AG20443 (cell line): ENCODE measurements at regions not wholly inside any gene's neighbourhood (a gene's known extent, or its start where the extent isn't known, plus 50 kb on each side); places are given as distances from the start of the nearest gene placed in this dataset.
A peak's percentile ranks its signal among the peaks of the same experiment; 100 is the strongest.

ENCODE experiments used
- DNase-seq: peaks from one replicate; pipeline ENCODE4 v3.0.0; 2012; ENCODE audit warnings: low spot score, mixed read lengths

DNA sequence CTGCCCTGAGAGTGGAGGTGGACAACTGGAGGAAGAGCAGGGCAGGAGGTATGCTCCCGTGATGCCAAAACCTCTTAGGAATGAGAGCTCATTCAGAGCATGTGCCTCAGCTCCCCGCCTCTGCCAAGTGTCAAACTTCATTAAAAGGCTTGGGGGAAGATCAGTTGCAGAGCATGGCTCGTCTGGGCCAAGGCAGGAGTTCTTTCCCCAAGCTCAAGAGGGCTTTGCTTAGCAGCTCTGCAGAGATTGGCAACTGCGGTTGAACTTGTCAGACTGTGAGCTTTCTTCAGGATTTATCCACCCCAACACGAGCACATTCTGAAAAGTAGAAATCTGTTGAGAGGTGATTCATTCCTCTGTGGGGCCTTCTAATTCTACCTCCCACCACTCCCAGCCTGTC is 248.1 kb downstream of the HS3ST3A1 start:
- peak; percentile 31 for DNase-seq

GRCh38 chr17:13352747-13353415 is 248.8 kb downstream of the HS3ST3A1 start:
- no peak for DNase-seq

GRCh38 chr17:13351046-13351445 is 250.7 kb downstream of the HS3ST3A1 start:
- DNase-seq = peak; percentile 44

DNA sequence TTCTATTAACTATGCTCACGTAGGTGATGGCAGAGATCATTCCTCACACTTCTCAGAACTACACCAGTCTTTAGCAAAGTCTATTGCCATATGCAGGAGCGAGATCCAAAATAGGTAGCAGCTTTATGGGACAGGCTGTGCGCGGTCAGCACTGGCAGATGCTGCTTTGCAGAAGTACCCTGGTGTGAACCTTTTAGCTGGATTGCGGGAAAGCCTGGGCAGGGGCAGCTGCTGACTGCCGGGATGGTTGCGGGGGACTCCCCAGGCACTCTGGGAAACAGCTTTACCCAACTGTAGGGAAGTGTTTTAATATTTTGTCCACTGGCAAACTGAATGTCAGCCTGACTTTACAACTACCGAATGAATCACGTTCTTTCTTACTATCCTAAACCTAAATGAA is 251.3 kb downstream of the HS3ST3A1 start:
- DNase-seq = no peak

DNA sequence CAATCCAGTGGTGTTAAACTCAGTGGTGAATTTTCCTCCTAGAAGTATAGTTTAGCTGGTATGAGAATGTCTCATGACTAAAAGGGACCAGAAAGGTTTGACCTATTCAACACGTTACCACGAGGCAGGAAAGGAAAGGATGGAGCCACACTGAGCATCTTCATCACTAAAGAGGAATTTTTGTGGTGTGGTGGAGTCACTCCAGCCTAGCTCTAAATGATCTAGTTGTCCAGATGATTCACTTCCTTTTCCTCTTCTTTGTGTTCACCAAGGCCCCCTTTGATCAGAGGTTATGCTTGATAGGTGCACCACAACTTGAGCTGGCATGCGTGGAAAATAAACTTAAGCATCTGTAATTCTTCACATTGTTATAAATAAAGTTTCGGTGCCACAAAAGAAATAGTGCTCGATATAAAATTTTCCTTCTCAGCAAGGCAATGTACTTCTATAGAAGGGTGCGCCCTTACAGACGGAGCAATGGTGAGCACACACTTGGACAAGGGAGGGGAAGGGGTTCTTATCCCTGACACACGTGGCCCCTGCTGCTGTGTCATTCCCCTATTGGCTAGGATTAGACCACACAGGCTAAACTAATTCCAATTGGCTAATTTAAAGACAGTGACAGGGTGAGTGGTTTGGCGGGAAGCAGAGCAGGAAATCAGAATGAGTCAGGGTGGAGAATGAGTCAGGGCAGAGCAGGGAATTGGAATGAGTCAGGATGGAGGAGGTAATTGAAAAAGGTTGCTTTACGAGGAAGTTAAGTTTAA is 254.6 kb downstream of the HS3ST3A1 start:
- DNase-seq = peak; percentile 63

GRCh38 chr17:13346592-13346991 is 255.1 kb downstream of the HS3ST3A1 start:
- DNase-seq = no peak

- DNase-seq = peak; percentile 79
These were observed 255.6 kb downstream of the HS3ST3A1 start for GRCh38 chr17:13346081-13346533.

- no peak for DNase-seq
These were observed 263.3 kb downstream of the HS3ST3A1 start for GRCh38 chr17:13338421-13338820.

DNA sequence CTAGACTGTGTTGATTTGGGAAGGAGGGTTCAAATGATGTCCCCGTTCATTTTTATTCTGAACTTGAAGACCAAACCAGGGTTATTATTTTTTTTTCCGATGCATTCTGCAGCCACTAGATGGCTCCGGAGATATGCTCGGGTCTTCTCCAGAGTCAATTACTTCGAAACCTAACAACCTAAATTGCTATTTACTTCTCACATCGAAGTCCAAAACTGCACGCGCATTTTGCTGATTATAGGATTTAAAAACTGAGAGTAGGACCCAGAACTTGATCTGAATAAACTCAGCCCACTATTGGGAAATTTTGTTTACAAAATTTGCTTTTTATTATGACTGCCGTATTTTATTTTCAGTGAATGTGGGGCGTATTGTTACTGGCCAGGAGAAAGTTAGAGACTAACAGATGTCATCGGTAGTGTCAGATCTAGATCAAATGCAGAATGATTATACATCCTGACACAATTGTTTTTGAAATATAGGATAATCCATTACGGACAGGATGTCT is 263.8 kb downstream of the HS3ST3A1 start:
- peak; percentile 66 for DNase-seq

DNA sequence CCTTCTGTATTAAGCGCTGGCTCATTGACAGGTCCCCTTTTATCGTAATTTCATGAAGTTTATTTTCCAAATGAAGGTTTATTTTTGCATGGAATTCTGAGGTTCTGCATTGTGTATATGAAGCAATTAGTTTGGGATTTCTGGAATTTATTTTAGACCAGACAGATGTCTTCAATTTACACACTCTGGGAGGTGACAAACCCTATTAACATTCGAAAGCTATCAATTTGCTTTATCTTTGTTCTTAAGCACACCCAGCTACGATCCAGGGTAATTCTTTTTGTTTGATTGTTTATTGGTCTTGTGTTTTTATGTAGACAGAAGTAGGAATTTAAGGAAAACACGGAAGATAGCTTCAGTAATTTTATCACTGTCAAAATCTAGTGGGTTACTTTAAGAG is 264.6 kb downstream of the HS3ST3A1 start:
- no peak for DNase-seq

DNA sequence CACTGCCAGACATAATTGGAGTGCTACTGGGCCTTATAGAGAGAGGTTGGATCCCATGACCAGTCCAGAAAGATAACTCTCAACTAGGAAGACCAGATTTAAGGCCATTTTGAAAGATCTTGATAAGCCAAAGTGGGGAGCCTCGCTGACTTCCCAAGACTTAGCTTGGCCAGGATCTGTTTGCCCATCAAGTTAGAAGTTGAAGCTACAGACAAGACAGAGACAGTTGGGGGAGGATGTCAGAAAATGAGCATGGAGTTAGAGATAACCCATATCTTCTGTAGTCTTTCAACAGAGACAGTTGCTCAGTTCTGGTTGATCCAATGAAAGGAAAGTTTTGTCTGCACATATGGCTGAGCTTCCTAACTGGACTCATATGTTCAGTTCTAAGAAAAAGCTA is 267.4 kb downstream of the HS3ST3A1 start:
- DNase-seq = no peak

DNA sequence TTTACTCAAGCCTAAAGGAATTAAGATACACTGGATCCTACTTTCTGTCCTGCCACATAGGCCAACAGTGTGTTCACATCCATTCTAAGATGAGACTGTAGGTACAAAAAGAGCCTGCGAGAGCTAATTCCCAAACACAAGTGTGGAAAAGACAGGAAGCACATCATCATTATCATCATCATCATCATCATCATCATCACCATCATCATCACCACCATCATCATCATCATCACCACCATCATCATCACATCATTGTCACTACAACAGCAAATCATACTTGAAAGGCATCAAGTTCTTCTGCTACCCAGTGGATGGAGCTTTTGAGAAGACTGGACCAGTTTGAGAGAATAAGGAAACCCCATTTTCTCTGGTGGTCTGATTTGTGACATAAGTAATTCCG is 268.1 kb downstream of the HS3ST3A1 start:
- no peak for DNase-seq

GRCh38 chr17:13332207-13332606 is 269.5 kb downstream of the HS3ST3A1 start:
- no peak for DNase-seq

GRCh38 chr17:13329421-13329820 is 272.3 kb downstream of the HS3ST3A1 start:
- no peak for DNase-seq

- DNase-seq = no peak
These were observed 277.7 kb downstream of the HS3ST3A1 start for GRCh38 chr17:13323990-13324389.

- DNase-seq = no peak
These were observed 279.6 kb downstream of the HS3ST3A1 start for GRCh38 chr17:13321951-13322701.

DNA sequence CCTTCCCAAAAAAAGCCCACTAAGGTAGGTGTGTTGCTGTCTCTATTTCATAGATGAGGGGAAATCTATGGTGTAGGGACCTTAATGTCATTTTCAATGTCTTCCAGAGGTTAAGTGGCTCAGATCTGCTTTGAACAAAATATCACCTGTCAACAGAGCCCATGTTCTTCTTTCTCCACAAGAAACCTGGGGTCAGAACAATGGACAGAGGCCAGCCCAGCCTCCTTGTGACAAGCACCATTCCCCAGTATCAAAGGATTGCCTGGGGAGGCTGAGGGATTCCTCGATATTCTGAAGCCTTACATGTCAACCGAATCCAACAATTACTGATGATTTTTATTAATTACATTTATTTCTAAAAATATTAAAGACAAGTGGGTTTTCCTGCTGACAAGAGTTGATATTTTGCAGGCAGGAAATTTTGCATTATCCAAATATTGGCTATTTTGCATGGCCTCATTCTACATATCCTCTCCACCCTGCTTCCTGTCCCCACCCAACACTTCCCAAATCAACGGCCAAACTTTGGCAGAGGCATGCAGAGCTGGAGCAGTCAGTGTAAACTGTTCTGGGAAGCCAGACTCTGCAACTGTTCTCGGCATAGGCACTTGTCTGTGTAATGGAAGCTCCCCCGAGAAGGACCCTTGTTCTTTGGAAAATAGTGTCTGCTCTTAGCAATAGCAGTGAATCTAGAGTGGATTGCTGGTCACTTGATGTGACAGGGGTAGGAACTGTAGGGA is 281.5 kb downstream of the HS3ST3A1 start:
- DNase-seq = no peak

- DNase-seq = no peak
These were observed 285.1 kb downstream of the HS3ST3A1 start for GRCh38 chr17:13316657-13317056.

- peak; percentile 82 for DNase-seq
These were observed 290.4 kb downstream of the HS3ST3A1 start for GRCh38 chr17:13311306-13311705.

- no peak for DNase-seq
These were observed 290.9 kb downstream of the HS3ST3A1 start for GRCh38 chr17:13310858-13311257.

GRCh38 chr17:13306310-13306962 is 288.6 kb upstream of the ELAC2 start:
- peak; percentile 61 for DNase-seq
